Activated naive CD8-positive, alpha-beta T cell treated with anti-CD3 and anti-CD28 coated beads, Interleukin-2, amount 50 U/mL, for 16 hours (primary cell): ENCODE measurements at regions not wholly inside any gene's neighbourhood (a gene's known extent, or its start where the extent isn't known, plus 50 kb on each side); places are given as distances from the start of the nearest gene placed in this dataset.

ENCODE experiments used
- DNase-seq: peaks from one replicate; pipeline ENCODE4 v3.0.0-alpha.2; 2020; ENCODE audit warnings: low read depth, low spot score

GRCh38 chrX:45749375-45749774 is 548.7 kb upstream of the DIPK2B start:
- DNase-seq = no peak

DNA sequence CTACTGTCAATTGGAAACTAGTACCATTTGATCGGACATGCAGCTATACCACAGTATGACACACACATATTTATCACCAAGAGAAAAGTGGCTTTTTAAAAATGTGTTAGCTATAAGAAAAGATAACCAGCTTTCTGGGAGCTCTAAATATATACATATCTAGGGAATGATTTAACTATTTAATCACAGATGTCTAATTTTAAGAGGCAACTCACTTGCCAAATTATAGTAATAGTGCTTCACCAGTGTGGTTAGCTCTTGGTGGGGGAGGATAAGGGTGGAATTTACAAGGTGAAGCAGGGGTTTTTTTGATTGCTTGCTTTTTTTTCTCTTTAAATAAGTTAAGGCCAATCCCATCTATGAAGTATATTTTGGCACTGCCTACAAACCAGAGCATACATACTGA is 547.7 kb upstream of the DIPK2B start:
- DNase-seq = no peak

DNA sequence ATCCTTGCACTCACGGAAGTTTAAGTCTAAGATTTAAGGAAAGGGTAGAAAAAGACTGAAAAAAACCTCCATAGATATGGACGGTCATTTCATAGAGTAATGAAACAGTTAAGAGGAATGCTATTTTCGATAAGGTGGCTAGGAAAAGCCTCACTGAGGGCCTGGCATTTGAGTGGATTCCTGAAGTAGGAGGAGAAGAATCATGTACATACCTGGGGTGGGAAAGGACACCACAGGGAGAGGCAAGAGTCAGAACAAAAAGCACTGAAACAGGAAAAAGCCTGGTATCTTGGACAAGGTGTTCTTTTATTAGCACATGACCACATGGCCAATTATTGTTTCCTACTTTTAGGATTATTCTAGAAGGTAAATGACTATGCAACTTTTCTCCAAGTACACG is 547.2 kb upstream of the DIPK2B start:
- no peak for DNase-seq

DNA sequence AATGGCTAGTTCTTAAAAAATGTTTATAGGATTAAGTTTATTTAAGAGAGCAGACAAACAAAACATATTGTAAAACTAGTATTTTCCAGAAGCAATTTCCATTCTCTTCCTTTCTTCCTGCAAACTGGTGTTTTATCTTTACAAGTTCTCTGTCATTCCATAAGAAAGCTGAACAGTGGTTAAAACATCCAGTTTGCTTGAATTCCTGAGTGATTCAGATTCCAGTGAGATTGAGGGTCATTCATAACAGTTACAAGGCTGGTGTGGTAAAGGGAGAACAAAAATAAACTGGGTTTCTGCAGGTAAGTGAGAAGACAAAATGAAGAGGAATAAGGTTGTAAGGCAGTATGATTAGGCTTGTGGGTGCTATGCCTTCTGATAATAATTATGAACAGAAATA is 544.8 kb upstream of the DIPK2B start:
- no peak for DNase-seq

DNA sequence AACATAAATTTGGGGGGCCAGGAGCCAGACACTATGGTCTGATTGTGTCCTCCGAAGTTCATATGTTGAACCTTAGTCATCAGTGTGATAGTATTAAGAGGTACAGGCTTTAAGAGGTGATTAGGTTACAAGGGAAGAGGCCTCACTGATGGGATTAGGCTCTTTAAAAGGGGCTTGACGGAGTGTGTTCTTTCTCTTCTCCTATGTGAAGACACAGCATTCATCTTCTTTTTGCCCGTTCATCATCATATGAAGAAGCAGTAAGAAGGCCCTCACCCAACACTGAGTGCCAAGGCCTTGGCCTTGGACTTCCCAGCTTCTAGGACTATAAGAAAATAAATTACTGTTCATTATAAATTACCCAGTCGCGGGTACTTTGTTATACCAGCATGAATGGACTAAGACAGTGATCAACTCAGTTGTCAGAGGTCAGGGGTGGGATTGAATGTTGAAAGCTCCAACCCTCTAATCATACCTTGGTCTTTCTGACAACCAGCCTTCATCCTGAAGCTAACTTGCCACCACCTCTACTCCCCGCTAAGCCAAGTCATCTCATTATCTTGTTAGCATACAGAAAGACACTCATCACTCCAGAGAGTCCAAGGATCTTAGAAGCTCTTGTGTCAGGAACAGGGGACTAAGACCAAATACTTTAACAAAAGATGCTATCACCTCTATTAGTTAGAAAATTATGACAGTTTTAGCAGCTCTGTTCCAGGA is 543.4 kb upstream of the DIPK2B start:
- no peak for DNase-seq

DNA sequence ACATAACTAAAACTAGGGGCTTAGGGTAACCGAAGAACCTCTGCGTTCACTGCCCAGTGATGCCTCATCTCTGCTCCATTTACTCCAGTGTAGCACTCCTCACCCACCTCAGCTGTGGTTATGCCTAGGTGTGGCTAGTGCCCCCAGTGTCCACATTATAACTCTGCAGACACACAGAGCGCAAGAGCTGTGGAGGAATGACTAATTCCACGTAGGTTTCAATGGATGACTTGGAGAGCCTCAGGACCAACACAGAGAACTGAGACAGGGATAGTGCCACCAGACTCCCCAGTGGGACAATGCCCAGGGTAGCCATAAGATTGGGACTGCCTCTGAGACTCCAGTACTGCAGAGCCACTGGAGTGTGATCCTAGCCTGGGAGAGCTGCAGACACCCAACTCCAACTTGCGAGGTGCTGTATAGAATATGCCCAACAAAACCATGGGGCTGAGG is 542.4 kb upstream of the DIPK2B start:
- no peak for DNase-seq

DNA sequence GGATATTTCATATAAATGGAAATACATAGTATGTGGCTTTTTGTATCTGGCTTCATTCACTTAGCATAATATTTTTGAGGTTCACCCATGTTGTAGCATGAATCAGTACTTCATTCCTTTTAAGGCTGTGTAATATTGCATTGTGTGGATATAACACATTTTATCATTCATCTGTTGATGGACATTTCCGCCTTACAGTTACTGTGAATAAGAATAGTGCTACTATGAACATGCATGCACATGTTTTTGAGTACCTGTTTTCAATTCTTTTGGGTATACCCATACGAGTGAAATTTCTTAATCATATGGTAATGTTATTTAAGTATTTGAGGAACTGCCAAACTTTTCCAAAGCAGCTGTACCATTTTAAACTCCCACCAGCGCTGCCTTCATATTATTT is 539.6 kb upstream of the DIPK2B start:
- DNase-seq = no peak

GRCh38 chrX:45735571-45735970 is 534.9 kb upstream of the DIPK2B start:
- DNase-seq = no peak

GRCh38 chrX:45731448-45731847 is 530.8 kb upstream of the DIPK2B start:
- DNase-seq = no peak

- DNase-seq = no peak
Observed at GRCh38 chrX:45727761-45728160, 527.1 kb upstream of the DIPK2B start.

GRCh38 chrX:45722471-45722870 is 521.8 kb upstream of the DIPK2B start:
- no peak for DNase-seq

DNA sequence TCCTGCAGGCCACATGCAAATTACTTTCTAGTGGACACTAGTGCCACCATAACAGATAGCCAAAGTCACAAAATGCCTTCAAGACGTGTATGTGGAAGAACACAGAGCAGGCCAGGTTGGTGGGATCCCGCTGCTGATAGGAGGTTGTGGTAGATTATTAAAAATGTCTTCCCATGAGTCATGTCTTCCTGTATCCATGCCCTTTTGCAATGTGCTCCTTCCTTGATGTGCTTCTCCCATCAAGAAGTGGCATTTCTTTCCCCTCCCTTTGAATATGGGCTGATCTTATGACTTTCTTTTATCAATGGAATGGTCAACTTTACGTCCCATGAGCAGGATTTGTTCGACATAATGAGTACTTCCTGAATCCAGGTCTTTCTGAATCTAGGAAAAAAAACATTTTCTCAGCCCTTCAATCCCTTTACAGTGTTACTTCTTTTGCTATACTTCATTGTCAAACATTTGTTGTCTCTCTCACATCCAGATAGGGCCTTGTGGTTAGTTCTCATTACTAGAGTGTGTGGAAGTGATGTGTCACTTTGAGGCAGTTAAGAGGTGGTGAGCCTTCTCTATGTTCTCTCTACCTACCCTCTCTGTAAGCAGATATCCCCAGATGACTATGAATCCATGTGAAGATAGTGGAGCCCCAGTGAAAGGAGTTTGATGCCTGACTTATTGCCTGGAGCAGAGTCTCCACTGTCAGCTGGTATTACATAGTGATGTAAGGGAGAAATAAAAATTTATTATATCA is 519.2 kb upstream of the DIPK2B start:
- no peak for DNase-seq

DNA sequence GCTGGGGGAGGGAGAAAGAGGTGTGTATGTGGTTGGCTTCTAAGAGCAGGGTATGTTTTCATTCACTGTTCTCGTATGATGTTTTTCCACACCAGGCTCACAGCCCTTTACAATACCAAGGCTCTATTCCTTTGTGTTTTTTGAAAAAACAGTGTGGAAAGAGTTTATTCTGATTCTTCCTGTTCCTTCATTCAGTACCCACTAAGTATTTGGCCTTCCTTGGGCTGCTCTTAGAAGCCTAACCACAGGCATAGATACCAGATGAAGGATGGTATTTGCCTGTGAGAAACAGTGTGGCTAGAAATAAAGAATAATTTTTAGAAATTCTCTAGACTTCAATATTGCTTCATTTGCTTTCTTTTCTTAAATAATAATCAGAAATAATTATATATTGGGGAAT is 518.0 kb upstream of the DIPK2B start:
- DNase-seq = no peak

- DNase-seq = no peak
Observed at GRCh38 chrX:45716750-45717149, 516.1 kb upstream of the DIPK2B start.

DNA sequence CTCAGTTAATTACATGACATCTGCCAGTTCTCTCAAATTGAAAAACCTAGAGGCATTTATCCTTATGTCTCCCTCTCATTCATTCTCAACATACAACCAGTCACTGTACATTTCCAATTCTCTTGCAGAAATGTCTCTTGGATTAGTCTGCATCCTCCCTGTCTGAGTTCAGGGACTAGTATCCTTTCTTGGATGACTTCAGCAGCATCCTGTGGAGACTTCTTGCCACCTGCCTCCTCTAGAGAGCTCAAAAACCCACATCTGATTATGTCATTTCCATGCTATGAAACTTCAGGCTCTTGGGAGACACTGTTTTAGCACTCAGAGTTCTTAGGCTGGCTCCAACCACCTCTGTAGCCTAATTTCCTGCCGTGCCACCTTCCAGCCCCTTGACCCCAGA is 515.1 kb upstream of the DIPK2B start:
- DNase-seq = no peak

- DNase-seq = no peak
Observed at GRCh38 chrX:45714866-45715265, 514.2 kb upstream of the DIPK2B start.

- no peak for DNase-seq
Observed at GRCh38 chrX:45712067-45712466, 511.4 kb upstream of the DIPK2B start.

- no peak for DNase-seq
Observed at GRCh38 chrX:45711231-45711630, 510.6 kb upstream of the DIPK2B start.

- DNase-seq = no peak
Observed at GRCh38 chrX:45710081-45710801, 509.6 kb upstream of the DIPK2B start.

GRCh38 chrX:45709381-45709780 is 508.7 kb upstream of the DIPK2B start:
- no peak for DNase-seq

- no peak for DNase-seq
Observed at GRCh38 chrX:45699158-45699557, 498.5 kb upstream of the DIPK2B start.

GRCh38 chrX:45697591-45697990 is 496.9 kb upstream of the DIPK2B start:
- no peak for DNase-seq

DNA sequence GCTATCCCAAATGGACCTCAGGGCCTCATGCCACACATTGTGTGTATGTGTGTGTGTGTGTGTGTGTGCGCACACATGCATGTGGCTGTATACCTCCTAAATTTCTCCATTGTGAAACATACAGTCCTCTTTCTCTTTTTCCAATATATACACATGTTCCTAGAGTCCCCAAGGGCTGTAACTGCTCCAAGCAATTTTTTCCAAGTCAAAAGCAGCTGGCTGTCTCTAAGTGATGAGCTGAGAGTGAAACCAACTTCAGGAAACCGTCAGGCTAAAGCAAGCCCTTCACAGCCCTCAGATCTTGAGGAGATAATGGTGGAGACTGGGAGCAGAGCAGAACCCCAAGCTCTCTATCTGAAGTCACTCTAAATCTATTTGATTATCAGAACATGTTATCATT is 496.1 kb upstream of the DIPK2B start:
- DNase-seq = no peak
